ENCODE measurements at regions not wholly inside any gene's neighbourhood (a gene's known extent, or its start where the extent isn't known, plus 50 kb on each side); places are given as distances from the start of the nearest gene placed in this dataset.

GRCh38 chr18:55073834-55074233, 114.6 kb upstream of the CCDC68 start:
- TF ChIP-seq ELK4 (IDR thresholded peaks at IDR 0.05; ENCODE audit: borderline replicate concordance, low read depth, low read length): no peak
- no peak for TF ChIP-seq YY1 (tag by site-specific recombination; IDR thresholded peaks at IDR 0.05)
- no peak for TF ChIP-seq SETDB1 (IDR thresholded peaks at IDR 0.05; ENCODE audit: insufficient read length, low read length)
- no peak for TF ChIP-seq ZNF354C (tag by site-specific recombination; IDR thresholded peaks at IDR 0.05; ENCODE audit: borderline replicate concordance, low read depth)
- TF ChIP-seq ZBTB7A (tag by site-specific recombination; IDR thresholded peaks at IDR 0.05; ENCODE audit: low read depth): no peak

All from HEK293 (cell line).